Neural cell (in vitro differentiated cells): ENCODE measurements at regions not wholly inside any gene's neighbourhood (a gene's known extent, or its start where the extent isn't known, plus 50 kb on each side); places are given as distances from the start of the nearest gene placed in this dataset.

Source experiments
- CTCF ChIP-seq: fragments of 450-650 bp; IDR thresholded peaks from 2 replicates; pipeline ENCODE4 v1.5.1; 2014; ENCODE audit warnings: antibody characterized with exemption, mild to moderate bottlenecking, moderate library complexity; ENCODE audit not compliant: poor library complexity, severe bottlenecking
- EP300 ChIP-seq: fragments of 450-650 bp; conservative IDR thresholded peaks from 2 replicates; pipeline ENCODE4 v1.6.1; 2014; ENCODE audit warnings: antibody characterized with exemption, mild to moderate bottlenecking, moderate library complexity; ENCODE audit not compliant: poor library complexity, severe bottlenecking
- POLR2AphosphoS5 ChIP-seq: IDR thresholded peaks from 2 replicates; pipeline ENCODE4 v1.6.1; 2012
- RAD21 ChIP-seq: fragments of 450-650 bp; conservative IDR thresholded peaks from 2 replicates; pipeline ENCODE4 v1.6.1; 2014; ENCODE audit warnings: antibody characterized with exemption, mild to moderate bottlenecking, moderate library complexity

GRCh38 chr4:151527699-151528098 is 118.7 kb downstream of the FHIP1A start:
- TF ChIP-seq RAD21 (no peak), EP300 (no peak), CTCF (no peak), POLR2AphosphoS5 (no peak)
